GM19324 (cell line): ENCODE measurements at regions not wholly inside any gene's neighbourhood (a gene's known extent, or its start where the extent isn't known, plus 50 kb on each side); places are given as distances from the start of the nearest gene placed in this dataset.

Source experiments
- ATAC-seq: cut with Tn5 transposase; IDR thresholded peaks from one replicate; pipeline ENCODE4 v1.9.1; 2021; ENCODE audit warnings: mild to moderate bottlenecking, moderate library complexity; ENCODE audit not compliant: unreplicated experiment, low FRiP score

DNA sequence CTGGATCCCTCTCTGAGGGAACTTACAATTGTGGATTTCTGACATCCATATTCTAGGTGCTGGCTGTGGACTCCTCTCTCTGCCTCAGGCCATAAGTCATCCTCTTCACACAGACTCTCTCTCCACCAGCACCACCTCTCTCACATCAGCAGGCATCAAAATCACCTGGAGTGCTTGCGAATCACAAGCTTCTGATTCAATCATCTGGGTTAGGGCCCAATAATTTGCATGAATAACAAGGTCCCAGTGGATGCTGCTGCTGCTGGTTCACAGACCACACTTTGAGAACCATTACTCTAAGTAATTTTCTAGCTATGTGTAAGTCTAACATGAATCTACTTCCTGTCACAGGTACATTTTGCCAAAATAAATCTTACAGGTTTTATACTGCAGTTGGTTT lies 214.9 kb downstream of the DSEL start:
- no peak for ATAC-seq

DNA sequence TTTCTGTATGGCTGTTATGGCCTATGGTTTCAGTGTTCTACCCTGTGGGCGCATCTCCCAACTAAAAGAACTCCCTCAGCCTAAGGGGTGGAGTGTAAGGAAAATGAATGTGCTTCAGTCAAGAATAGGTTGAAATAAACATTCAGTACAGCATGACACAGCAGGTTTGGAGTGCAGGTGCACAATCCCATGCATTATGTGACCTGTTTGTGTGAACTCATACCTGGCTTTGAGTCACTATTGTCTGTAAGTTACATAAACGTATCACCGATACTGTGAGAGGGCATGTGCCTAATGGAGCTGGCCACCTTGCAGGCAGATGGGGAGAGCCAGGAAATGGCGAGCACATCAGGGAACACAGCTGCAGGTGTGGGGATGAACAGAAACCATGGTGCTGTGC lies 216.0 kb downstream of the DSEL start:
- no peak for ATAC-seq

GRCh38 chr18:67292814-67293213 lies 223.7 kb downstream of the DSEL start:
- no peak for ATAC-seq

DNA sequence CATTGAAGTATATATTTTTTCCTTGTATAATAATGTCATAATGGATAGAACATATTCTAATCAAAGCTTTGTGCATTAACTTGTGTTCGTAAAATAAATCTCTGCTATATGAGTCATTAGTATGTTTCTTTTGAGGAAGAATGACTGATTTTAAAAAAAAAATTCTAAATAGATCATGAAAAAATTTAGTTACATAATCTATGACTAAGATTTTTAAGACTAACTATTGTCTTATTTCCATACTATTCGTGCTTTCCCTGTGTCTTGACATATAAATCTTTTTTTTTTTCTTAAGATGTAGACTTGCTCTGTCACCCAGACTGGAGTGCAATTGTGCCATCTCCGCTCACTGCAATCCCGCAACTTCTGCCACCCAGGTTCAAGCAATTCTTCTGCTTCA lies 226.1 kb downstream of the DSEL start:
- ATAC-seq, result no peak

- ATAC-seq, result no peak
Measured at GRCh38 chr18:67285583-67285982, 230.9 kb downstream of the DSEL start.

- ATAC-seq, result no peak
Measured at GRCh38 chr18:67282796-67283195, 233.7 kb downstream of the DSEL start.

GRCh38 chr18:67281746-67282145 lies 234.8 kb downstream of the DSEL start:
- ATAC-seq, result no peak

- no peak for ATAC-seq
Measured at GRCh38 chr18:67280486-67281242, 235.9 kb downstream of the DSEL start.

DNA sequence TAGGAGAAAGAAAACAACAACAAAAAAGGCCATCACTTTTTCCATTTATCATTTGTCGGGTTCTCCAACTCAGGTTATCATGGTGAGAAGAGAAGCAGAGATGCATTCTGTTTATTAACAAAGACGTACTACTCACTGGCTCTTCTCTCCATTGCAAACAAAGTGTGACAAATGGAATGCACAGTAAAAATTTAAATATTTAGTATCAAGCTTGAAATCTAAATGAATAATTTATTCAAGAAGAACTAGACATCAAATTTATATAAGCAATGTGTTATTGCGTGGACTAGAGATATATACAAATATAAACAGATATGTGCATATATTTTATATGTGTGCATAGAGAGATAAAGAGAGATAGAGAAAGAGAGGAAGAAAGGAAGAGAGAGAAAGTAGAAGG lies 236.5 kb downstream of the DSEL start:
- no peak for ATAC-seq

DNA sequence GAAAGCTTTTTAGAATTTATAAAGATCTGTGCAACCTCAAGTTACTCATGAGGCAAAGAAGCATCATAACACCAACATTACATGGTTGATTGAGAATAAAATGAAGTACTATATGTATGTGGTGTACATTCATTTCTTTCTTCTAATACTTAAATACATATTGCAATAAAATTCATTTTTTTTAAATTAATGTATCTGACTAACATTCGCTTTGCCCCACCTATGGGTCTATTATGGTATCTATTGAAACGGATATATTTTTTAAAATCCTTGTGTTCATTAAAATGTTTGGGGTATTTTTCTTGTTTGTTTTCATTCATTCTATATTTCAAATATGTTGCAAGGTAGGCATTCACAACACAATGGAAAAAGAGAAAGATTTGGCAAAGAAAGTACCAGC lies 237.5 kb downstream of the DSEL start:
- no peak for ATAC-seq

DNA sequence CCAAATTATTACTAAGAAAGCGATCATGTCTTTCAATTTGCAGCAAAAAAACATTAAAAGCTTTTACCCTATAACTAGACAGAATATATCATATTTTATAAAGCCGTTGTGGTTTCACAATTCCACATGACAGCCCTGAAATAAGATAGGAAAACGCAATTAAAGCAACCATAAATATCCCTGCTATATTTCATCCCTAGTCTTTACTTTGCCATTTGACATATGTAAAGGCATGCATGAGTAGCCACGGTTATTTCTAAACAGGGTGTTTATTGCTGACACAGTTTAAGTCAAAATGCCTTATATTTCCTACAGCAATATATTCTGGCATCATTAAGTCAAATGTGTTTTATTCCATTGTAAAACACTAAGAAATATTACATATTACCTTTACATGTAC lies 239.9 kb downstream of the DSEL start:
- no peak for ATAC-seq

DNA sequence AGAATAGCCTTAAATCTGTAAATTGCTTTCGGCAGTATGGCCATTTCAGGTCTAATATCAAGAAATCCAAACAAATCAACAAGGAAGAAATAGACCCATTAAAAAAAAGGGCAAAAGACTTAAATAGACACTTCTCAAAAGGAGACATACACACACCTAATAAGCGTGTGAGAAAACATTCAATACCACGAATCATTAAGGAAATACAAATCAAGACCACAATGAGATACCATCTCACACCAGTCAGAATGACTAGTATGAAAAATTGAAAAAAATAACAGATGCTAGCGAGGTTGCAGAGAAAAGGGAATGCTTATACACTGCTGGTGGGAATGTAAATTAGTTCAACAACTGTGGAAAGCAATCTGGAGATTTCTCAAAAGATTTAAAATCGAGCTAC lies 243.2 kb downstream of the DSEL start:
- ATAC-seq, result no peak

DNA sequence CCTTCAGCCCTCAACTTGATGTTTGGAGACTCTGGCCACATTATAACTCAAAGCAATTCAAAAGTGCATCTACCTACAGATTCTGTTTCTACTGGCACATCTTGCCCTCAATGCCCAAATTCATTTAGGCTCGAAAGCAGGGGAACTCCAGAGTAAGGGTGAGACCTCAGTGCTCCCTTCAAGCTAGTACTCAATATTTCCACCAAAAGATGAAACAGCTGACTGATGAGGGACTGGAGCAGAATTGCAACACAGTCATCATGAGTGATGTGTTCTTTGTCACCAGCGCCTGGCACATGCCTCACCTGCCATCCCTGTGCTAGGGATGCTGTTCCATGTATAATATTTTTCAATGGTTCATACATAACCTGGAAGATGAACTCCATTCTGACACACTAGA lies 247.3 kb downstream of the DSEL start:
- no peak for ATAC-seq

- no peak for ATAC-seq
Measured at GRCh38 chr18:67268530-67268929, 248.0 kb downstream of the DSEL start.

GRCh38 chr18:67266246-67267237 lies 250.0 kb downstream of the DSEL start:
- no peak for ATAC-seq

DNA sequence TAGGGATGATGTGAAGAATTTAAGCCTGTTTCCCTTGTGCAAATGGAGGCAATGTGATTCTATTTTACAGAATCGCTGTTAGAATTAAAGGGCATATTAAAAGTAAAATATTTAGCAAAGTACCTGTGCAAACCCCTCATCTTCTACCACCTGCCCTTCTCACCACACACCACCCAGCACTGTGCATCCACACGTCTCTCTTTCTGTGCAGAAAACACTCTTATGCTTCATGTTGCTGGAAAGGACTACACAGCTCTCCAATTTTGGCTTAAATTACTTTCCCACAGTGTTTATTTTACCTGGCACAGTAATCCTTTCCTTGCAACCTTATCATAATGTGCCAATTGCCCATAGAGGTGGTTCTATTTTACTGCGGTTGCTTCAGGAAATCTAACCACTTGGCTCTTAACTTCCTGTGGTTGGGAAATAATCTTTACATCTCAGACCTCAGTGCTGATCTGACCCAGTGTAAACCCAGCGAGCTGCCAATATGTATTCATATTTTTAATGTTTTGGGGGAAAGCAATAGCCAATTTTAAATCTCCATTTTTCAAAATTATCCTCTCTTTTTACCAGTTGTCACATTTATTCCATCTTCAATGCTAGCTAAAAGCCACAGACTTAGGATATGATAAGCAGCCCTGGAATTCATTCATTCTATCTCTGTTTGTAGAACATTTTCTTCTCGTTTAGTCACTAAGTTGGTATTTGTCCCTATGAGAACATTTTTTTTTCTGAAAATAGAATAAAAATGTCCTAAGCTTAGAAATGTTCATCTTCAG lies 250.9 kb downstream of the DSEL start:
- ATAC-seq, result no peak

DNA sequence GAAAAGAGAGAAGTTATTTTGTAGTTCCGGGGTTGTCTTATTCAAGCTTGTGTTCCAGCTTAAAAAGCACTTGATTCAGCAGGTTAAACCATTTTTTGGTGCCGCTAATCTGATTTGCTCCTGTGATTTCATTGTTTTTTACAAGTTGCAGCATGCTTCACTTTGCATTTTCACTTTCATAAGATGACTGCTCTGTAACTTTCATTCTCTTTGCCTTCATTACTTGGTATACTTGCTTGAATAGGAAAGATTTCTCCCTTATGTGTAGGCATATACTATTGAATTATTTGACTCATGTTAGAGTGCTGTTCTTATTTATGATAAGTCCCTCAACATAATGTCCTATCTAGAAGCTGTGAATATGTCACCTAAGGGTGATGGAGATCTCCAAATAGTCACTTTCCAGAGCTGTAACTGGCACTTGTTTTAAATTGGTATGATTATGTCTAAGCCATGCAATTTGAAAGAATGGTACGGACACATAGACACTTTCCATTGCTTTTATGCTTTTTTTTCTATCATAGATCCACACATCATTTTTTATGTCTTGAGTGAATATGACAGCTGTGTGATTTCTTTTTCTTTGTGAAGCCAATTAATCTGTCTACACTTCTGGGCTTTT lies 254.5 kb downstream of the DSEL start:
- peak; percentile 63 for ATAC-seq

DNA sequence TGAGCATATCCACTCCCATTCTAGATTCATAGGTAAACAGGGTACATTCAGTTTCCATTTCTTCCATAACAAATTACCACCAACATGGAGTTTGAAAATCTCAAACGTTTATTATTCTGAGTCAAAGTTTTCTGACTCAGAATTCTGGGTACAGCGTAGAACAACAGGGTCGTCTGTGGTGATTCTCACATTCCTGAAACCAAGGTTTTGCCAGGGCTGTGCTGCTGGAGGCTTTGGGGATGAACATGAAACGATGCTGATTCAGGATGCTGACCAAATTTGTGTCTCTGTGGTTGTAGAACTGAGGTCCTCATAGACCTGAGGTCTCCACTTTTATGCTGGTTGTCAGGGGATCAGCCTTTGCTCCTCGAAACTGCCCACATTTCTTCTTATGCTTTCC lies 255.7 kb downstream of the DSEL start:
- ATAC-seq, result no peak

DNA sequence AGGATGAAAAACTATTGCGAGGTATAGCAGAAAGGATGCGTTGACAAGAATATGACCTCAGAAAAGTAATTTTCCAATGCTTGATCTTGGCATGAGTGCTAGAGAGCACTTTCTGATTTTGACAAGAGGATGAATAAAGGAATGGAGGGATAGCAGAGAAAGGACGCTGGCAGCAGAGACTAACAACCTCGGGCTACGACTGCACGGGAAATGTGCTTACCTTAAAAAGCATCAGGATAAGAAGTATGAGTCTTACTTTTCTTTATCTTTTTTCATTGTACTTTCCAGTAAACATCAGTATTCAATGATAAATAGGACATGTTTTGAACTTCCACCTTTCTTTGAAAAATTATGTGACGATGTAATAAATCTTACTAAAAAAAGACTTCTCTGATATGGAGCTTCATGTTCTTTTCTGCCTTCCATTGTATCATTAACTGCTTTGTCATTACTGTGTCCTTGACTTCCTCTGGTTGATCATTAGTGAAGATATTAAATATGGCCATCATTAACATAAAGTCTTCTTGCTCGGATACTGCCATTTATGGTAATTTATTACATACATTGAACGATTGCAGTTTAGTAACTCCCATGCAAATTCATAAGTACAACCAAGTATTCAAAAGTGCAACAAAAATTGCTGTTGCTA lies 265.6 kb downstream of the DSEL start:
- ATAC-seq, result no peak
